Epithelial cell of esophagus (primary cell): ENCODE measurements at regions not wholly inside any gene's neighbourhood (a gene's known extent, or its start where the extent isn't known, plus 50 kb on each side); places are given as distances from the start of the nearest gene placed in this dataset.

Experiments
- DNase-seq: peaks from one replicate; pipeline ENCODE4 v3.0.0; 2010; ENCODE audit warnings: low read depth
- H3K4me3 ChIP-seq: 2 replicates; pipeline ENCODE4 v1.5.1; 2011; ENCODE audit warnings: mild to moderate bottlenecking, low read length, control low read depth
- TF ChIP-seq, protein P1 (sequence below): IDR thresholded peaks from 2 replicates; pipeline ENCODE4 v1.5.1; 2011; ENCODE audit warnings: low read depth, mild to moderate bottlenecking, low read length, control low read depth, inconsistent platforms; ENCODE audit not compliant: insufficient read depth; ENCODE audit errors: missing control alignments

DNA sequence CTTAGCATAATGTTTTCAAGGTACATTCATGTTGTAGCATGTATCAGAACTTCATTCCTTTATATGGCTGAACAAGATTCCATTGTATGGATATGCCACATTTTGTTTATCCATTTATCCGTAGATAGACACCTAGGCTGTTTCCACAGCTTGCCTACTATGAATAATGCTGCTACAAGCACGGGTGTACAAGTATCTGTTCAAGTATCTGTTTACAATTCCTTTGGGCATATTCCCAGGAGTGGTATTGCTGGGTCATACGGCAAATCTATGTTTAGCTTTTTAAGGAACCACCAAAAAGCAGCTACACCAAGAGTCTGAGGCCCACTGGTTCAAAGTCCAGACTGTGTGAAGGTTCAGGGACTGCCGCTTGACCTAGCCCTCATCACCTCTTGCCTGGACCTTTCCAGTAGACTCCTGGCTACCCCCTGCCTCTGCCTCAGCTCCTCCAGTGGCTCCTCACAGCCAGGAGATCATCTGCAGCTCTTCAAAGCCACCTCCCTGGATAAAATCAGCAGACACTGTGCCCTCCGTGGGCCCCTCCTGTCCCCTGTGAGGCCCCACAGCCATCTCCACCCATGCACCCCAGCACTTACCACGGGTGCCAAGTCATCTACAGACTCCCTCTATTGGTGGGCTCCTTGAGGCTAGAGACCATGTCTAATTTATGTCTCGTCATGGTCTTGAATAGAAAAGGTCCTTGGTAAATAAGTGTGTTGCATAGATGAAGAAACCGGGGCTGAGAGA lies 160.3 kb downstream of the MN1 start:
- no peak overlapping the region for H3K4me3 ChIP-seq
- TF ChIP-seq, protein P1, sequence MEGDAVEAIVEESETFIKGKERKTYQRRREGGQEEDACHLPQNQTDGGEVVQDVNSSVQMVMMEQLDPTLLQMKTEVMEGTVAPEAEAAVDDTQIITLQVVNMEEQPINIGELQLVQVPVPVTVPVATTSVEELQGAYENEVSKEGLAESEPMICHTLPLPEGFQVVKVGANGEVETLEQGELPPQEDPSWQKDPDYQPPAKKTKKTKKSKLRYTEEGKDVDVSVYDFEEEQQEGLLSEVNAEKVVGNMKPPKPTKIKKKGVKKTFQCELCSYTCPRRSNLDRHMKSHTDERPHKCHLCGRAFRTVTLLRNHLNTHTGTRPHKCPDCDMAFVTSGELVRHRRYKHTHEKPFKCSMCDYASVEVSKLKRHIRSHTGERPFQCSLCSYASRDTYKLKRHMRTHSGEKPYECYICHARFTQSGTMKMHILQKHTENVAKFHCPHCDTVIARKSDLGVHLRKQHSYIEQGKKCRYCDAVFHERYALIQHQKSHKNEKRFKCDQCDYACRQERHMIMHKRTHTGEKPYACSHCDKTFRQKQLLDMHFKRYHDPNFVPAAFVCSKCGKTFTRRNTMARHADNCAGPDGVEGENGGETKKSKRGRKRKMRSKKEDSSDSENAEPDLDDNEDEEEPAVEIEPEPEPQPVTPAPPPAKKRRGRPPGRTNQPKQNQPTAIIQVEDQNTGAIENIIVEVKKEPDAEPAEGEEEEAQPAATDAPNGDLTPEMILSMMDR = no peak
- DNase-seq = peak; percentile 96

DNA sequence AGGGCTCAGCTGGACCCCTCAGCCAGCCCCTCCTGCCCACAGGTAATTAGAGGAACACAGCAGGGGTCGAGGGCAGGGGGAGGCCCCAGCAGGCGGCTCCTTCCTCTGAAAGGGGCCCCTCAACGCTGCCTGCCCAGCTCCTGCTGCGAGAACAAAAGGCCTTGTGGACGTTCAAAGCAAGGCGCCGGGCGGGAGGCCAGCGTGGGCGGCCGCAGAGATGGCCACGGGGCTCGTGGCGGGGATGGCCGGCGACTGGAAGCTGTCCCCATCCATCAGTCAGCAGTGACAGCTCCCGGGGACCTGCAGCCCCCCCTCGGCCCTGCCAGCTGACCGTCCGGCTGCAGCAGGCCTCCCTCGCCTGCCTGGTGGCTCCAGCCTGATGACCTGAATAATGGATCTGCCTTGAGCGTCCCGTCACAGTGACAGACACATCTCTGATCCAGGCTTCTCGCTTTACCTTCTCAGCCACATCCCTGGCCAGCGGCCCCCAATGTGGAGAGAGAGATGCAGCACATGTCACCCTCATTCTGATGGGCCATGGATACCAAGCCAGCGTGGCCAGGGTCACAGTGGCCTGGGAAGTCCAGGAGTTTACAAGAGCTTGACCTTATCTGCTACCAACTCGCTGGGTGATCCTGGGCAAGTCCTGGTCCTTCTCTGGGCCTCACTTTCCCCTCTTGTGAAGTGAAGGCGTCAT lies 159.3 kb downstream of the MN1 start:
- H3K4me3 ChIP-seq = no peak overlapping the region
- TF ChIP-seq, protein P1 = no peak
- no peak for DNase-seq

DNA sequence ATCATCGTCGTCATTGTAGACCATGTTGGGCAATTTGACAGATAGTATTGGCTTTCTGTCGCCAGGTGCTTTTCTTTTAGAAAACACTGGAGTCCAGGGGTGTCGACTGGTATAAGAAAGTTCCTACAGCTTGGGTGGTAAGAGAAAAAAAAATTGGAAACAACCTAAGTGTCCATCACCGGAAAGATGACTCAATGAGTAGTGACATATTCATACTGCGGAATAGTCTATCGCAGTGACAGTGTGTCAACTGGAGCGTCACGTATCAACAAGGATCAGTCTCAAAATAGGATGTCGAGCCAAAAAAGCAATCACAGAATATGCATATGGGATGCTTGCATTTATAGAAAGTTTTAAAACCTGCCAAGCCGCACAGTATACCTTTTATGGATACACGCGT lies 157.6 kb downstream of the MN1 start:
- TF ChIP-seq, protein P1 = no peak
- DNase-seq = no peak
- no peak overlapping the region for H3K4me3 ChIP-seq

DNA sequence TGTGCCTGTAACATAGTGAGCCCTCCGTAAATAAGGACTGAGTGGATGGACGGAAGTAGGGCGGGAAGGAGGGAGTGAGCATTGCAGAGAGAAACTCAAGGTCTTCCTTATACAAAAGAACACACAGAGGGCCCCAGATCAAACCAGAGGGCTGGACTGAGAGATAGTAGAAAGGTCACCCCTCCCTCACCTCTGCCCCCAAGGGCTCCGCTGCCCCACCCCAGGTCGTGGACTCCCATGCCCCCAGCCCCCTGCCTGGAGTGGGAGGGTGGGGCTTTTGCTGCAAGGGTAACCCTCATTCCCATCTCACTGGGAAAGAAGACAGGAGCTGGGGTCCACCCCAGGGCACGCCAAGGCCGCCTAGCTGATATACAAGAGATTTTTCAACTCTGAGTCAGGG lies 157.0 kb downstream of the MN1 start:
- no peak overlapping the region for H3K4me3 ChIP-seq
- TF ChIP-seq, protein P1 = no peak
- no peak for DNase-seq

DNA sequence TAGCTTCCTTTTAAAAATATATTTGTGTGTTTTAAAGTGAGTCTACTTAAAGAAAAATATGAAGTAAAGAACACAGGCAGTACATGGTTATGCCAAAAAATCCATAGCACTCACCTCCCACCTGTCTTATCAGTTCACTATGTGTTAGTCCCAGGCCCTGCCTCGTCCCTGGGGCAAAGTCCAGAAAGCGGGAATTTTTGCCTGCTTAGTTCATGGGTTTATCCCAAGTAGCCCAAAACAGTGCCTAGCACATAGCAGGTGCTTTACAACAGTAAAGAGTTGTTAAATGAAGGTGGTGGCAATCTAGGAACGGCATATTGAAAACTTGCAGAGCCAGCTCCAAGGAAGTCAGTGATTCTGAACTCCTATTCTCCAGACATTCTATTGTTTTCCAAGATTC lies 154.0 kb downstream of the MN1 start:
- TF ChIP-seq, protein P1 = no peak
- H3K4me3 ChIP-seq = no peak overlapping the region
- DNase-seq = no peak

DNA sequence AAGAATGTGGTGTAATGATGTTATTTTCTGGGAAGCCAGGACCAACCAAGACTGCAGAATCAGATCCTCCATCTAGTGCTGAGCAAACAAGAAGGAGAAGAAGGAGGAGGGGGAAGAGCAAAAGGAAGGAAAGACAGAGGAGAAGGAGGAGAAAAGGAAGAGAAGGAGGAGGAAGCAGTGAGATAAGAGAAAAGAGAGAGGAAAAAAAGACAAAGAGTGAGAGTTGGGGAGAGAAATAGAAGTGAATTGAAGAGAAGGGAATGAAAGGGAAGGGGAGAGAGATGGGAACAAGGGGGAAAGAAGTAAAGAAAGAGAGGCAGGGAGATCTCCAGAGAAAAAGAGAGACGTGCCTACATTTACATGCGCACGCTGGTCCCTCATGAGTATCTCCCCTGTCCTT lies 153.5 kb downstream of the MN1 start:
- no peak overlapping the region for H3K4me3 ChIP-seq
- TF ChIP-seq, protein P1 = no peak
- no peak for DNase-seq

DNA sequence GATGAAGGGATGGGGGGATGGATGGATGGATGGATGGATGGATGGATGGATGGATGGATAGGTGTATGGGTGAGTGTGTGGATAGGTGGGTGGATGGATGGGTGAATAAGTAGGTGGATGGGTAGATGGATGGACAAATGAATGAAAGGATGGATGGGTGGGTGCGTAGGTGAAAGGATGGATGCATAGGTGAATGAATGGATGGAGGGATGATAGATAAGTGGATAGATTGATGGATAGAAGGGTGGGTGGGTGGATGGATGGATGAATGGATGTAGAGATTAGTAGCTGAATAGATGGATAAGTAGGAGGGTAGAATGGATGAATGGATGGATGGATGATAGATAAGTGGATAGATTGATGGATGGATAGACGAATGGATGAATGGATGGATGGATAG lies 152.7 kb downstream of the MN1 start:
- TF ChIP-seq, protein P1 = no peak
- no peak for DNase-seq
- no peak overlapping the region for H3K4me3 ChIP-seq
